Right renal pelvis (tissue), 4 donors: ENCODE measurements at regions not wholly inside any gene's neighbourhood (a gene's known extent, or its start where the extent isn't known, plus 50 kb on each side); places are given as distances from the start of the nearest gene placed in this dataset.
A peak's percentile ranks its signal among the peaks of the same experiment; 100 is the strongest.

Source experiments
- DNase-seq, 4 donors: peaks; one replicate each; pipeline ENCODE4 v3.0.0-alpha.2; 2013; ENCODE audit warnings: low read depth in 4 of 4, low spot score in 3 of 4, missing footprints in 1 of 4

GRCh38 chrX:6363188-6363587 is 134.5 kb upstream of the NLGN4X start:
- DNase-seq, result no peak

DNA sequence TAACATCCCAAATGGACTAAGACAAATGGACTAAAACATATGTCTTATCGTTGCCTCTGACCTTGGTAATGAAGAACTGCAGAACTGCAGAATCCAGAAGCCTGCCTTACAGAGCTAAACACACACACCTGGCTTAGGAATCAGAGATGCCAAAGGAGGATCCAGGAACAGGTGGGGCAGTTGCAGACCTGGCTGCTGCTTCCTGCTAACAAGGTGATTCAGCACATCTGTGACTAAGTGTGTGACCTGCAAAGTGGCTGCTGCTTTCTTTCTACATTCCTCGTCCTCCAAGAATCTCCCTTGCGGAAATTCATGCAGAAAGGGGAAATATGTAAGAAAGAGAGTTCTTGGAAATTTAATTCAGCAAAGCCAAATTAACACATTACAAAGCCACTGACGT is 96.8 kb upstream of the NLGN4X start:
- DNase-seq, result no peak

DNA sequence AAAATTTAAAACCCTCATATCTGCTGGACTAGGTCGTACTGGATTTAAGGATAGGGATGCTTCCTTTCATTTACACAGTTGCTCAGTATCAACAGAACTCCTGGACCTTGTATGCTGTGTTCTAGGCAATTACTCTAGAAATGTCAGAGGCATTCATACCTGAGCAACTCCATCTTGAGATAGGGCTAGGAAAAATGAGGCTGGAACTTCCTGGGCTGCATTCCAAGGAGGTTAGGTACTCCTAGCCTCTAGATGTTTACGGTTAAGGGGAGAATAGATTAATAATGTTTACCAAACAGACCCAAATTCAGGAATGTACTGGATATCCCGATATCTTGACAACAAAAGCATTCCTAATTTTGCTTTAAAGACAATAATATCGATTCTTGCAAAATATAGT is 84.7 kb upstream of the NLGN4X start:
- DNase-seq, result no peak

DNA sequence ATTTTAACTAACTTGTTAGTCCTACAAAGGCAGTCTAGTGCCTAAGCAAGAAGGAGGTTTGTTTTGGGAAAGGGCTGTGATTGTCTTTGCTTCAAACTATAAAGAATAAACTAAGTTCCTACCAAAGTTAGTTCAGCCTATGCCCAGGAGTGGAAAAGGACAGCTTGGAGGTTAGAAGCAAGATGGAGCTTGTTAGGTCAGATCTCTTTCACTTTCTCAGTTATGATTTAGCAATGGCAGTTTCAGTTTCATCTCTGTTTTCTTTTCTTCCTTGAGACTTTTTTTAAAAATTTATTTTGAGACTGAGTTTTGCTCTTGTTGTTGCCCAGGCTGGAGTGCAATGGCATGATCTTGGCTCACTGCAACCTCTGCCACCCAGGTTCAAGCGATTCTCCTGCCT is 82.9 kb upstream of the NLGN4X start:
- DNase-seq, result no peak

- DNase-seq, result no peak
Observed at GRCh38 chrX:6307156-6307555, 78.5 kb upstream of the NLGN4X start.

GRCh38 chrX:6299724-6300123 is 71.1 kb upstream of the NLGN4X start:
- DNase-seq, result no peak

DNA sequence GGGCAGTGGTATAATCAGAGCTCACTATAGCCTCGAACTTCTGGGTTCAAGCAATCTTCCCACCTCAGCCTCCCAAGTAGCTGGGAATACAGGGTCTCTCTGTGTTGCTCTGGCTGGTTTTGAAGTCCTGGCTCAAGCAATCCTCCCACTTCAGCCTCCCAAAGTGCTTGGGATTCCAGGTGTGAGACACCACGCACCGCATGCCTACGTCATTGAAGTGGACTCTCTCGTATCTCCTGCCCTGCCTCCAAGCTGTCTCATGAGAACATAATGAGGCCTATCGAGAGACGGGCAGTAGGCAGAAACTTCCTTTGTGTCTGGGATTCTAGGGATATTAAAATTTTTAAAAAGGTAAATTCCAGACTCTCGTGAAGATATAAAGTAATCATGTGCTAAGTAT is 65.0 kb upstream of the NLGN4X start:
- no peak for DNase-seq

DNA sequence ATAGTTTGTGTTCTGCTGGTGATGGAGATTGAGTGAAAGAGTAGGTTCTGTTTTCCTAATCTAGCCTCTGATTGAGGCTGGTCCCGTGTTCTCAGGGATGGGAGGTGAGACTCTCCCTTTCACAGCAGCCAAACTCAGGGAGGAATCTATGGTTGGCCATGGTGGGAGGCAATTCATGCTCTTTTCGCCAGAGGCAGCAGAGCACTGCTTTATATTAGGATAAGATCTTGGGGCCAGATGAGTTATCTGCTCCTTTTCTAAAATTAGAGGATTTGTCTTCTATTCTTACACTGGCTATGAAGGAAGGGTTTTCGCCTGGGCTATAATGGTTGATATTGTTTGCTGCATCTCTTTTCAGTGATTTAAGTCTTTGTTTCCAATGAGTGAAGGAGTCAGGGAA is 63.9 kb upstream of the NLGN4X start:
- DNase-seq, result no peak

DNA sequence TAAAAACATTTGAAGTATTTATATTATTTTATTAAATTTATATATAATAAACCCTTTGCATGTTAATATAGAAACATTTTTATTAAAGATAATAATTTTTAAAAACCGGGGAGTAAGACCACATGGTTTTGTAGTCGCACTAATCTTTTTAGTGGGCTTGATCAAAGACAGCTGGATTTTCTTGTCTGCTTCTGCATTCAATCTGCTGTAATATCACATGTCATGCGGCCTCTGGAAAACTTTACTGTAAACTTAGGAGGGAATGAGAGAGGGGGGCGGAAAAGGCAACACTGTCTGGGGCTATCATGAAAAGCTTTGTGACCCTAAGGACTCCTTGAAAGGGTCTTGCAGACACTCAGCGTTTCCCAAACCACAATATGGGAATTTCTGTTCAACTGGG is 62.8 kb upstream of the NLGN4X start:
- DNase-seq, result peak in 2 of 4 donors; percentile 5 to 9

- DNase-seq, result no peak
Observed at GRCh38 chrX:6283826-6284225, 55.2 kb upstream of the NLGN4X start.

GRCh38 chrX:6279277-6279909 is 50.7 kb upstream of the NLGN4X start:
- no peak for DNase-seq
